ENCODE measurements at regions not wholly inside any gene's neighbourhood (a gene's known extent, or its start where the extent isn't known, plus 50 kb on each side); places are given as distances from the start of the nearest gene placed in this dataset.
"Not testable (repeated sequence)": the region's sequence is repeated elsewhere in the genome, so short reads cannot be mapped to it uniquely, and the experiment has no call there.

DNA sequence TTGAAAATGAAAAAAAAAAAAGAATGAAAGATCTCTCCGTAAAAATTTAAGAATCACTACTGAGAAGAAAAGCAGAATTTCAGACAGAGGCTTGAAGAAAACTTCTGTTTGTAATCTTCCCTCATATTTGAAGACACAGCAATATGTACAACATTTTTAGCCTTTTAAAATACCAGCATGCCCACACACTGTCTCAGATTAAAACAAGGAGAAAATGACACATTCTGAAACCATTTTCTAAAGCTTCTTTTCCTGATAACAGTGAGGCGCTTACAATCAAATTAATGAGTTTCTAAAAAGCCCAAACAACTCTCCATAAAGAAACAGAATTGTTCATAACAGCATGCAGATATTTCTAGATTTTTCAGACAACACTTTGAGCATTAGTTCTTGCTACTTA lies 317.4 kb downstream of the BCL2L11 start:
- TF ChIP-seq, protein P1, sequence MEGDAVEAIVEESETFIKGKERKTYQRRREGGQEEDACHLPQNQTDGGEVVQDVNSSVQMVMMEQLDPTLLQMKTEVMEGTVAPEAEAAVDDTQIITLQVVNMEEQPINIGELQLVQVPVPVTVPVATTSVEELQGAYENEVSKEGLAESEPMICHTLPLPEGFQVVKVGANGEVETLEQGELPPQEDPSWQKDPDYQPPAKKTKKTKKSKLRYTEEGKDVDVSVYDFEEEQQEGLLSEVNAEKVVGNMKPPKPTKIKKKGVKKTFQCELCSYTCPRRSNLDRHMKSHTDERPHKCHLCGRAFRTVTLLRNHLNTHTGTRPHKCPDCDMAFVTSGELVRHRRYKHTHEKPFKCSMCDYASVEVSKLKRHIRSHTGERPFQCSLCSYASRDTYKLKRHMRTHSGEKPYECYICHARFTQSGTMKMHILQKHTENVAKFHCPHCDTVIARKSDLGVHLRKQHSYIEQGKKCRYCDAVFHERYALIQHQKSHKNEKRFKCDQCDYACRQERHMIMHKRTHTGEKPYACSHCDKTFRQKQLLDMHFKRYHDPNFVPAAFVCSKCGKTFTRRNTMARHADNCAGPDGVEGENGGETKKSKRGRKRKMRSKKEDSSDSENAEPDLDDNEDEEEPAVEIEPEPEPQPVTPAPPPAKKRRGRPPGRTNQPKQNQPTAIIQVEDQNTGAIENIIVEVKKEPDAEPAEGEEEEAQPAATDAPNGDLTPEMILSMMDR (conservative IDR thresholded peaks at IDR 0.05) = not testable (repeated sequence)
- TF ChIP-seq ZFX (IDR thresholded peaks at IDR 0.05) = not testable (repeated sequence)
